ENCODE measurements at regions not wholly inside any gene's neighbourhood (a gene's known extent, or its start where the extent isn't known, plus 50 kb on each side); places are given as distances from the start of the nearest gene placed in this dataset.

GRCh38 chr13:79941752-79942151 lies 399.2 kb downstream of the SPRY2 start:
- Histone ChIP-seq H3K36me3 (ENCODE audit: low read length) (no peaks in the 10 kb centered on the region), H4K20me1 (ENCODE audit: low read depth, low read length) (no peaks in the 10 kb centered on the region), H3K27me3 (ENCODE audit: low read length) (no peaks in the 10 kb centered on the region), H3K9ac (ENCODE audit: low read length) (no peak overlapping the region), H3K79me2 (ENCODE audit: insufficient read depth, low read length) (no peaks in the 10 kb centered on the region), H3K27ac (ENCODE audit: low read depth, low read length) (no peak overlapping the region), H3K4me3 (ENCODE audit: insufficient read depth, low read length, poor library complexity, severe bottlenecking) (no peak overlapping the region), H3F3A (ENCODE audit: insufficient read depth) (no peaks in the 10 kb centered on the region), H2AFZ (ENCODE audit: low read depth, low read length, severe bottlenecking) (no peak overlapping the region), H3K4me2 (ENCODE audit: low read depth, low read length, poor library complexity, severe bottlenecking) (no peak overlapping the region), H3K9me3 (ENCODE audit: insufficient read depth, low read length) (no peaks in the 10 kb centered on the region), H3K9me2 (replicated peaks; ENCODE audit: insufficient read depth, low read length) (no peaks in the 10 kb centered on the region)
- TF ChIP-seq, protein P1, sequence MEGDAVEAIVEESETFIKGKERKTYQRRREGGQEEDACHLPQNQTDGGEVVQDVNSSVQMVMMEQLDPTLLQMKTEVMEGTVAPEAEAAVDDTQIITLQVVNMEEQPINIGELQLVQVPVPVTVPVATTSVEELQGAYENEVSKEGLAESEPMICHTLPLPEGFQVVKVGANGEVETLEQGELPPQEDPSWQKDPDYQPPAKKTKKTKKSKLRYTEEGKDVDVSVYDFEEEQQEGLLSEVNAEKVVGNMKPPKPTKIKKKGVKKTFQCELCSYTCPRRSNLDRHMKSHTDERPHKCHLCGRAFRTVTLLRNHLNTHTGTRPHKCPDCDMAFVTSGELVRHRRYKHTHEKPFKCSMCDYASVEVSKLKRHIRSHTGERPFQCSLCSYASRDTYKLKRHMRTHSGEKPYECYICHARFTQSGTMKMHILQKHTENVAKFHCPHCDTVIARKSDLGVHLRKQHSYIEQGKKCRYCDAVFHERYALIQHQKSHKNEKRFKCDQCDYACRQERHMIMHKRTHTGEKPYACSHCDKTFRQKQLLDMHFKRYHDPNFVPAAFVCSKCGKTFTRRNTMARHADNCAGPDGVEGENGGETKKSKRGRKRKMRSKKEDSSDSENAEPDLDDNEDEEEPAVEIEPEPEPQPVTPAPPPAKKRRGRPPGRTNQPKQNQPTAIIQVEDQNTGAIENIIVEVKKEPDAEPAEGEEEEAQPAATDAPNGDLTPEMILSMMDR (IDR thresholded peaks at IDR 0.05; ENCODE audit: insufficient read depth, low read length, poor library complexity, severe bottlenecking), result no peak
- TF ChIP-seq EZH2phosphoT487 (conservative IDR thresholded peaks at IDR 0.05; ENCODE audit: low read length), result no peak

- Histone ChIP-seq H3F3A (ENCODE audit: insufficient read depth) (no peaks in the 10 kb centered on the region), H2AFZ (ENCODE audit: low read depth, low read length, severe bottlenecking) (no peak overlapping the region), H3K4me2 (ENCODE audit: low read depth, low read length, poor library complexity, severe bottlenecking) (no peak overlapping the region), H3K4me3 (ENCODE audit: insufficient read depth, low read length, poor library complexity, severe bottlenecking) (no peak overlapping the region), H3K9me2 (replicated peaks; ENCODE audit: insufficient read depth, low read length) (no peaks in the 10 kb centered on the region), H3K9me3 (ENCODE audit: insufficient read depth, low read length) (no peaks in the 10 kb centered on the region), H3K36me3 (ENCODE audit: low read length) (no peaks in the 10 kb centered on the region), H4K20me1 (ENCODE audit: low read depth, low read length) (no peaks in the 10 kb centered on the region), H3K27ac (ENCODE audit: low read depth, low read length) (no peak overlapping the region), H3K9ac (ENCODE audit: low read length) (no peak overlapping the region), H3K79me2 (ENCODE audit: insufficient read depth, low read length) (no peaks in the 10 kb centered on the region), H3K27me3 (ENCODE audit: low read length) (no peaks in the 10 kb centered on the region)
- TF ChIP-seq, protein P1 (IDR thresholded peaks at IDR 0.05; ENCODE audit: insufficient read depth, low read length, poor library complexity, severe bottlenecking), result no peak
- no peak for TF ChIP-seq EZH2phosphoT487 (conservative IDR thresholded peaks at IDR 0.05; ENCODE audit: low read length)
Observed at GRCh38 chr13:79939689-79940088, 401.2 kb downstream of the SPRY2 start.

DNA sequence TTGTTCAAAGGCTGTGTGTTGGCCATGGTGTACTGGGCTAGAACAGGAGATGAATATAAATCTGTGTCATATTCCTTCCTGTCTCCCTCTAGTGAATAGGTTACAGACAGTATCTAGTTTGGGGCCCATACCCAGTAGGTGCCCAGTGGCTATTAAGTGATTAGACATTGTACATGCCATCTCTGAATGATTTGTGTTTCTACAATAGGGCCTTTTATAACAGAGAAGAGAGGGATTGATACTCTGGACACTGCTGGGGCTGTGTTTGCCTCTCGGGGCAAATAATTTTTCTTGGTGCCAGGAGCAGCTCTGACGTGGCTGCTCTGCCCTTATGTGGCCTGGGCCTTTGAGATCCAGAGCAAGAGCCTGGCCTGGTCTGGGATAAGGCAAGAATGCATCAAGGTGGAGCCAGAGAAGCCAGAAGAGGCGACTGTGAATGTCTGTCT lies 403.1 kb downstream of the SPRY2 start:
- H3K9ac ChIP-seq (ENCODE audit: low read length), result no peak overlapping the region
- no peaks in the 10 kb centered on the region for H3K36me3 ChIP-seq (ENCODE audit: low read length)
- no peak overlapping the region for H3K4me3 ChIP-seq (ENCODE audit: insufficient read depth, low read length, poor library complexity, severe bottlenecking)
- H3K9me2 ChIP-seq (replicated peaks; ENCODE audit: insufficient read depth, low read length), result no peaks in the 10 kb centered on the region
- no peak overlapping the region for H3K4me2 ChIP-seq (ENCODE audit: low read depth, low read length, poor library complexity, severe bottlenecking)
- no peak overlapping the region for H2AFZ ChIP-seq (ENCODE audit: low read depth, low read length, severe bottlenecking)
- H3K27me3 ChIP-seq (ENCODE audit: low read length), result no peaks in the 10 kb centered on the region
- H3K9me3 ChIP-seq (ENCODE audit: insufficient read depth, low read length), result no peaks in the 10 kb centered on the region
- TF ChIP-seq EZH2phosphoT487 (conservative IDR thresholded peaks at IDR 0.05; ENCODE audit: low read length), result no peak
- TF ChIP-seq, protein P1 (IDR thresholded peaks at IDR 0.05; ENCODE audit: insufficient read depth, low read length, poor library complexity, severe bottlenecking), result no peak
- H3K79me2 ChIP-seq (ENCODE audit: insufficient read depth, low read length), result no peaks in the 10 kb centered on the region
- H3F3A ChIP-seq (ENCODE audit: insufficient read depth), result no peaks in the 10 kb centered on the region
- H4K20me1 ChIP-seq (ENCODE audit: low read depth, low read length), result no peaks in the 10 kb centered on the region
- no peak overlapping the region for H3K27ac ChIP-seq (ENCODE audit: low read depth, low read length)

All from SU-DHL-6 (cell line).